HL-60 (cell line): ENCODE measurements at regions not wholly inside any gene's neighbourhood (a gene's known extent, or its start where the extent isn't known, plus 50 kb on each side); places are given as distances from the start of the nearest gene placed in this dataset.

Experiments
- DNase-seq, 2 experiments: peaks; one replicate each; pipeline ENCODE4 v3.0.0-alpha.2; 2010 to 2020; ENCODE audit warnings: low read depth in 1 of 2, low spot score in 1 of 2
- H3K27ac ChIP-seq: fragments of 250-450 bp; sonication (Bioruptor Pico); replicated peaks from 2 replicates; pipeline ENCODE4 v1.5.1; 2020; ENCODE audit warnings: mild to moderate bottlenecking, moderate library complexity
- H3K27me3 ChIP-seq: fragments of 250-450 bp; sonication (Bioruptor Pico); 2 replicates; pipeline ENCODE4 v1.5.1; 2021; ENCODE audit warnings: mild to moderate bottlenecking, moderate library complexity; ENCODE audit not compliant: insufficient read depth, poor library complexity, severe bottlenecking
- H3K4me3 ChIP-seq: replicated peaks from 2 replicates; pipeline ENCODE4 v1.5.1; 2011; ENCODE audit warnings: mild to moderate bottlenecking, control low read depth, low read length; ENCODE audit not compliant: insufficient read depth
- GABPA ChIP-seq: IDR thresholded peaks from 2 replicates; pipeline ENCODE4 v1.6.1; 2012; ENCODE audit warnings: low read depth
- POLR2AphosphoS5 ChIP-seq: IDR thresholded peaks from 2 replicates; pipeline ENCODE4 v1.6.1; 2012; ENCODE audit warnings: low read depth
- SPI1 ChIP-seq: IDR thresholded peaks from 2 replicates; pipeline ENCODE4 v1.6.1; 2012; ENCODE audit warnings: low read depth, mild to moderate bottlenecking, borderline replicate concordance
- TF ChIP-seq, protein P1 (sequence below): IDR thresholded peaks from one replicate; pipeline ENCODE4 v1.5.1; 2011; ENCODE audit warnings: low read length, control low read depth, inconsistent platforms; ENCODE audit not compliant: insufficient read depth
- TF ChIP-seq, protein P2 (sequence below): IDR thresholded peaks from 2 replicates; pipeline ENCODE4 v1.6.1; 2012; ENCODE audit warnings: low read depth; ENCODE audit not compliant: insufficient replicate concordance

DNA sequence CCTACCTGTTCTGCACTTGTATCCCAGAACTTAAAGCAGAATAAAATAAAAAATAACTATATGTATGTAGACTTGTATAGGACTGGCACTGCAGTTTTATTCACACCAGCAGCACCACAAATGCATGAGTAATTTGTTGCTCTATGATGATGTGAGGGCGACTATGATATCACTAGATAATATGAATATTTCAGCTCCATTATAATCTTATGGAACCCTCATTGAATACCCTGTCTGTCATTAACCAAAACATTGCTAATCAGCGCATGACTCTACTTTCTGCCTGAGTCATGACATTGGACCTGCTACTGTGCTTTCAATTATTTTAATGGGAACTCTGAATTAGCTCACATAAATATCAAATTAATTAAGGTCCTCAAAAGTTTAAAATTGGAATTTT, 129.4 kb upstream of the RHOBTB1 start:
- Histone ChIP-seq H3K27ac (no peak overlapping the region), H3K4me3 (no peak overlapping the region), H3K27me3 (no peaks in the 10 kb centered on the region)
- DNase-seq: no peak
- no peak for TF ChIP-seq GABPA
- no peak for TF ChIP-seq SPI1
- TF ChIP-seq, protein P1, sequence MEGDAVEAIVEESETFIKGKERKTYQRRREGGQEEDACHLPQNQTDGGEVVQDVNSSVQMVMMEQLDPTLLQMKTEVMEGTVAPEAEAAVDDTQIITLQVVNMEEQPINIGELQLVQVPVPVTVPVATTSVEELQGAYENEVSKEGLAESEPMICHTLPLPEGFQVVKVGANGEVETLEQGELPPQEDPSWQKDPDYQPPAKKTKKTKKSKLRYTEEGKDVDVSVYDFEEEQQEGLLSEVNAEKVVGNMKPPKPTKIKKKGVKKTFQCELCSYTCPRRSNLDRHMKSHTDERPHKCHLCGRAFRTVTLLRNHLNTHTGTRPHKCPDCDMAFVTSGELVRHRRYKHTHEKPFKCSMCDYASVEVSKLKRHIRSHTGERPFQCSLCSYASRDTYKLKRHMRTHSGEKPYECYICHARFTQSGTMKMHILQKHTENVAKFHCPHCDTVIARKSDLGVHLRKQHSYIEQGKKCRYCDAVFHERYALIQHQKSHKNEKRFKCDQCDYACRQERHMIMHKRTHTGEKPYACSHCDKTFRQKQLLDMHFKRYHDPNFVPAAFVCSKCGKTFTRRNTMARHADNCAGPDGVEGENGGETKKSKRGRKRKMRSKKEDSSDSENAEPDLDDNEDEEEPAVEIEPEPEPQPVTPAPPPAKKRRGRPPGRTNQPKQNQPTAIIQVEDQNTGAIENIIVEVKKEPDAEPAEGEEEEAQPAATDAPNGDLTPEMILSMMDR: no peak
- no peak for TF ChIP-seq POLR2AphosphoS5
- TF ChIP-seq, protein P2, sequence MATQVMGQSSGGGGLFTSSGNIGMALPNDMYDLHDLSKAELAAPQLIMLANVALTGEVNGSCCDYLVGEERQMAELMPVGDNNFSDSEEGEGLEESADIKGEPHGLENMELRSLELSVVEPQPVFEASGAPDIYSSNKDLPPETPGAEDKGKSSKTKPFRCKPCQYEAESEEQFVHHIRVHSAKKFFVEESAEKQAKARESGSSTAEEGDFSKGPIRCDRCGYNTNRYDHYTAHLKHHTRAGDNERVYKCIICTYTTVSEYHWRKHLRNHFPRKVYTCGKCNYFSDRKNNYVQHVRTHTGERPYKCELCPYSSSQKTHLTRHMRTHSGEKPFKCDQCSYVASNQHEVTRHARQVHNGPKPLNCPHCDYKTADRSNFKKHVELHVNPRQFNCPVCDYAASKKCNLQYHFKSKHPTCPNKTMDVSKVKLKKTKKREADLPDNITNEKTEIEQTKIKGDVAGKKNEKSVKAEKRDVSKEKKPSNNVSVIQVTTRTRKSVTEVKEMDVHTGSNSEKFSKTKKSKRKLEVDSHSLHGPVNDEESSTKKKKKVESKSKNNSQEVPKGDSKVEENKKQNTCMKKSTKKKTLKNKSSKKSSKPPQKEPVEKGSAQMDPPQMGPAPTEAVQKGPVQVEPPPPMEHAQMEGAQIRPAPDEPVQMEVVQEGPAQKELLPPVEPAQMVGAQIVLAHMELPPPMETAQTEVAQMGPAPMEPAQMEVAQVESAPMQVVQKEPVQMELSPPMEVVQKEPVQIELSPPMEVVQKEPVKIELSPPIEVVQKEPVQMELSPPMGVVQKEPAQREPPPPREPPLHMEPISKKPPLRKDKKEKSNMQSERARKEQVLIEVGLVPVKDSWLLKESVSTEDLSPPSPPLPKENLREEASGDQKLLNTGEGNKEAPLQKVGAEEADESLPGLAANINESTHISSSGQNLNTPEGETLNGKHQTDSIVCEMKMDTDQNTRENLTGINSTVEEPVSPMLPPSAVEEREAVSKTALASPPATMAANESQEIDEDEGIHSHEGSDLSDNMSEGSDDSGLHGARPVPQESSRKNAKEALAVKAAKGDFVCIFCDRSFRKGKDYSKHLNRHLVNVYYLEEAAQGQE: no peak

- Histone ChIP-seq H3K4me3 (no peak overlapping the region), H3K27me3 (no peaks in the 10 kb centered on the region), H3K27ac (no peak overlapping the region)
- DNase-seq: no peak
- TF ChIP-seq SPI1: no peak
- TF ChIP-seq POLR2AphosphoS5: no peak
- TF ChIP-seq, protein P1: no peak
- TF ChIP-seq, protein P2: no peak
- TF ChIP-seq GABPA: no peak
Measured at GRCh38 chr10:61071580-61071979, 127.6 kb upstream of the RHOBTB1 start.

GRCh38 chr10:61068471-61068870, 124.5 kb upstream of the RHOBTB1 start:
- Histone ChIP-seq H3K27me3 (no peaks in the 10 kb centered on the region), H3K4me3 (no peak overlapping the region), H3K27ac (no peak overlapping the region)
- DNase-seq: no peak
- TF ChIP-seq POLR2AphosphoS5 (no peak), GABPA (no peak), SPI1 (no peak)
- TF ChIP-seq, protein P1: no peak
- TF ChIP-seq, protein P2: no peak
